Natural killer cell (primary cell): ENCODE measurements at regions not wholly inside any gene's neighbourhood (a gene's known extent, or its start where the extent isn't known, plus 50 kb on each side); places are given as distances from the start of the nearest gene placed in this dataset.

Experiments used
- ATAC-seq, 3 donors: fragments of 150-1000 bp in 2 of 3; fragments of 200-7000 bp in 1 of 3; cut with Tn5 transposase; 1 replicate in 1 of 3; 2 replicates in 2 of 3; pipeline ENCODE4 v1.10.0; 2021; ENCODE audit warnings: mild to moderate bottlenecking in 2 of 3, moderate library complexity in 2 of 3
- DNase-seq, 2 donors: peaks; one replicate each; pipeline versions ENCODE4 v3.0.0 to v3.0.0-alpha.2; 2013 to 2021; ENCODE audit warnings: mixed read lengths in 1 of 2
- H3K27ac ChIP-seq: one replicate; pipeline ENCODE4 v1.5.1; 2013; ENCODE audit warnings: mild to moderate bottlenecking, low read length
- H3K27me3 ChIP-seq: one replicate; pipeline ENCODE4 v1.6.1; 2013; ENCODE audit warnings: low read length; ENCODE audit not compliant: control insufficient read depth, insufficient read depth
- H3K36me3 ChIP-seq: one replicate; pipeline ENCODE4 v1.6.1; 2013; ENCODE audit warnings: low read length; ENCODE audit not compliant: control insufficient read depth, insufficient read depth
- H3K4me1 ChIP-seq: one replicate; pipeline ENCODE4 v1.6.1; 2013; ENCODE audit warnings: low read length; ENCODE audit not compliant: control insufficient read depth, insufficient read depth
- H3K4me3 ChIP-seq: one replicate; pipeline ENCODE4 v1.5.1; 2013; ENCODE audit warnings: low read length
- H3K9me3 ChIP-seq: one replicate; pipeline ENCODE4 v1.6.1; 2013; ENCODE audit warnings: low read length; ENCODE audit not compliant: control insufficient read depth, insufficient read depth
- H3K27ac Mint-ChIP-seq, 2 donors: one replicate each; pipeline ENCODE4 v1.8.0; 2022; ENCODE audit warnings: mild to moderate bottlenecking in 2 of 2, mixed read lengths in 2 of 2, moderate library complexity in 1 of 2
- H3K27me3 Mint-ChIP-seq, 2 donors: one replicate each; pipeline ENCODE4 v1.8.0; 2022; ENCODE audit warnings: low read depth in 2 of 2, mixed read lengths in 2 of 2
- H3K36me3 Mint-ChIP-seq: one replicate; pipeline ENCODE4 v1.8.0; 2022; ENCODE audit warnings: mixed read lengths
- H3K4me1 Mint-ChIP-seq, 2 donors: one replicate each; pipeline ENCODE4 v1.8.0; 2022; ENCODE audit warnings: mixed read lengths in 2 of 2
- H3K4me3 Mint-ChIP-seq: one replicate; pipeline ENCODE4 v1.8.0; 2022; ENCODE audit warnings: mild to moderate bottlenecking, moderate library complexity, mixed read lengths
- H3K9me3 Mint-ChIP-seq, 2 donors: one replicate each; pipeline ENCODE4 v1.8.0; 2022; ENCODE audit warnings: mixed read lengths in 2 of 2
- CTCF ChIP-seq: fragments of 200-600 bp; IDR thresholded peaks from one replicate; pipeline ENCODE4 v1.8.0; 2022; ENCODE audit warnings: antibody characterized with exemption
- WGBS: methylation state at CpG from one replicate; pipeline ENCODE4 v1.1.7; 2013; ENCODE audit warnings: missing lambda C conversion rate; ENCODE audit not compliant: insufficient coverage; 5-methylcytosine and 5-hydroxymethylcytosine counted together
- intact Hi-C: fragments of 100-400 bp; cut with micrococcal nuclease; formaldehyde crosslinking; loops from one replicate; pipeline ENCODE4 v1.14.2; 2022

GRCh38 chr9:82526577-82526976, 536.4 kb downstream of the RASEF start:
- no peak overlapping the region for H3K4me3 ChIP-seq
- no peaks in the 10 kb centered on the region for H3K27me3 ChIP-seq
- ATAC-seq (no peak), DNase-seq (no peak)
- no peak overlapping the region for H3K27ac Mint-ChIP-seq
- H3K27ac ChIP-seq = no peak overlapping the region
- H3K9me3 ChIP-seq = peaks cover 3% of the 10 kb centered on the region
- no peak overlapping the region for H3K4me3 Mint-ChIP-seq
- H3K4me1 ChIP-seq = no peaks in the 10 kb centered on the region
- H3K9me3 Mint-ChIP-seq = peaks cover 3 to 12% of the 10 kb centered on the region in 2 donors
- peaks cover 11% of the 10 kb centered on the region for H3K36me3 Mint-ChIP-seq
- intact Hi-C loops = no loop called here
- H3K4me1 Mint-ChIP-seq = no peaks in the 10 kb centered on the region
- H3K36me3 ChIP-seq = no peaks in the 10 kb centered on the region
- WGBS = 83% methylated on average over 1 of the region's 1 CpG
- no peak for TF ChIP-seq CTCF
- no peaks in the 10 kb centered on the region for H3K27me3 Mint-ChIP-seq

GRCh38 chr9:82531795-82532194, 531.1 kb downstream of the RASEF start:
- Histone ChIP-seq H3K9me3 (peaks cover 3% of the 10 kb centered on the region), H3K27ac (no peak overlapping the region), H3K4me1 (no peaks in the 10 kb centered on the region), H3K4me3 (no peak overlapping the region), H3K36me3 (no peaks in the 10 kb centered on the region), H3K27me3 (no peaks in the 10 kb centered on the region)
- H3K9me3 Mint-ChIP-seq = peaks cover 7% of the 10 kb centered on the region in 2 donors
- DNase-seq (no peak), ATAC-seq (no peak)
- TF ChIP-seq CTCF = no peak
- no peaks in the 10 kb centered on the region for H3K4me1 Mint-ChIP-seq
- H3K4me3 Mint-ChIP-seq = no peak overlapping the region
- H3K36me3 Mint-ChIP-seq = peaks cover 9% of the 10 kb centered on the region
- no peaks in the 10 kb centered on the region for H3K27me3 Mint-ChIP-seq
- intact Hi-C loops = no loop called here
- no peak overlapping the region for H3K27ac Mint-ChIP-seq

- no peak for DNase-seq
- H3K9me3 Mint-ChIP-seq = peaks cover 4 to 7% of the 10 kb centered on the region in 2 donors
- 37% methylated on average over 2 of the region's 2 CpGs for WGBS
- no peak overlapping the region for H3K4me3 Mint-ChIP-seq
- H3K4me1 Mint-ChIP-seq = no peaks in the 10 kb centered on the region
- H3K4me3 ChIP-seq = no peak overlapping the region
- H3K27me3 Mint-ChIP-seq = no peaks in the 10 kb centered on the region
- H3K27ac ChIP-seq = no peak overlapping the region
- no peaks in the 10 kb centered on the region for H3K4me1 ChIP-seq
- intact Hi-C loops = no loop called here
- H3K36me3 Mint-ChIP-seq = peaks cover under 1% of the 10 kb centered on the region
- H3K27ac Mint-ChIP-seq = no peak overlapping the region
- H3K36me3 ChIP-seq = no peaks in the 10 kb centered on the region
- no peak for TF ChIP-seq CTCF
- ATAC-seq = no peak
- H3K9me3 ChIP-seq = no peaks in the 10 kb centered on the region
- no peaks in the 10 kb centered on the region for H3K27me3 ChIP-seq
Measured at GRCh38 chr9:82532504-82533180, 530.3 kb downstream of the RASEF start.

- DNase-seq = no peak
- peaks cover 3 to 4% of the 10 kb centered on the region in 2 donors for H3K9me3 Mint-ChIP-seq
- Histone ChIP-seq H3K36me3 (no peaks in the 10 kb centered on the region), H3K27me3 (no peaks in the 10 kb centered on the region), H3K4me1 (no peaks in the 10 kb centered on the region), H3K27ac (no peak overlapping the region), H3K9me3 (no peaks in the 10 kb centered on the region), H3K4me3 (no peak overlapping the region)
- no peak for ATAC-seq
- intact Hi-C loops = no loop called here
- no peak overlapping the region for H3K4me3 Mint-ChIP-seq
- no peak overlapping the region for H3K27ac Mint-ChIP-seq
- no peaks in the 10 kb centered on the region for H3K27me3 Mint-ChIP-seq
- WGBS = 11% methylated on average over 1 of the region's 2 CpGs
- H3K4me1 Mint-ChIP-seq = no peaks in the 10 kb centered on the region
- no peak for TF ChIP-seq CTCF
- peaks cover 7% of the 10 kb centered on the region for H3K36me3 Mint-ChIP-seq
Measured at GRCh38 chr9:82535432-82535998, 527.4 kb downstream of the RASEF start.
